Smooth muscle cell (in vitro differentiated cells): ENCODE measurements at regions not wholly inside any gene's neighbourhood (a gene's known extent, or its start where the extent isn't known, plus 50 kb on each side); places are given as distances from the start of the nearest gene placed in this dataset.

Experiments used
- DNase-seq: peaks from one replicate; lab custom pipeline; 2025; ENCODE audit not compliant: unreplicated experiment; lab: John Stamatoyannopoulos, UW
- H2AFZ ChIP-seq: fragments of 200-600 bp; sonication (generic); 2 replicates; pipeline ENCODE4 v1.6.0; 2016; ENCODE audit warnings: antibody characterized with exemption, low read depth, mild to moderate bottlenecking
- H3F3A ChIP-seq: fragments of 200-600 bp; sonication (generic); 2 replicates; pipeline ENCODE4 v1.6.0; 2017; ENCODE audit warnings: antibody characterized with exemption, low read depth
- H3K27ac ChIP-seq: fragments of 200-600 bp; sonication (generic); 2 replicates; pipeline ENCODE4 v1.5.1; 2016; ENCODE audit warnings: low read depth, mild to moderate bottlenecking
- H3K27me3 ChIP-seq: fragments of 200-600 bp; sonication (generic); 2 replicates; pipeline ENCODE4 v1.6.1; 2016; ENCODE audit warnings: low read depth, mild to moderate bottlenecking
- H3K36me3 ChIP-seq: fragments of 200-600 bp; sonication (generic); 2 replicates; pipeline ENCODE4 v1.5.1; 2016; ENCODE audit warnings: low read depth
- H3K4me1 ChIP-seq: fragments of 200-600 bp; sonication (generic); 2 replicates; pipeline ENCODE4 v1.5.1; 2016; ENCODE audit warnings: low read depth
- H3K4me2 ChIP-seq: fragments of 200-600 bp; sonication (generic); 2 replicates; pipeline ENCODE4 v1.6.0; 2016; ENCODE audit warnings: mild to moderate bottlenecking
- H3K4me3 ChIP-seq: fragments of 200-600 bp; sonication (generic); 2 replicates; pipeline ENCODE4 v1.5.1; 2016; ENCODE audit warnings: mild to moderate bottlenecking
- H3K79me2 ChIP-seq: fragments of 200-600 bp; sonication (generic); 2 replicates; pipeline ENCODE4 v1.6.0; 2016; ENCODE audit warnings: low read depth, mild to moderate bottlenecking
- H3K9ac ChIP-seq: fragments of 200-600 bp; sonication (generic); 2 replicates; pipeline ENCODE4 v1.6.0; 2016; ENCODE audit warnings: low read depth
- H3K9me3 ChIP-seq: fragments of 200-600 bp; sonication (generic); replicated peaks from 2 replicates; pipeline ENCODE4 v1.5.1; 2016; ENCODE audit warnings: low read depth
- H4K20me1 ChIP-seq: fragments of 200-600 bp; sonication (generic); 2 replicates; pipeline ENCODE4 v1.6.0; 2016; ENCODE audit warnings: low read depth
- CTCF ChIP-seq: fragments of 200-600 bp; sonication (generic); IDR thresholded peaks from 2 replicates; pipeline ENCODE4 v1.5.1; 2017; ENCODE audit warnings: borderline replicate concordance, mild to moderate bottlenecking, antibody characterized with exemption; ENCODE audit not compliant: insufficient read depth, poor library complexity, severe bottlenecking
- WGBS: methylation state at CpG from one replicate; pipeline ENCODE4 v1.1.7; 2016; ENCODE audit warnings: low lambda C conversion rate; 5-methylcytosine and 5-hydroxymethylcytosine counted together

- Histone ChIP-seq H3K27ac (no peak overlapping the region), H3K79me2 (no peaks in the 10 kb centered on the region), H3F3A (no peaks in the 10 kb centered on the region), H4K20me1 (no peaks in the 10 kb centered on the region), H3K36me3 (no peaks in the 10 kb centered on the region), H3K27me3 (peaks cover 18% of the 10 kb centered on the region), H2AFZ (no peak overlapping the region), H3K4me2 (no peak overlapping the region), H3K4me1 (peaks cover 6% of the 10 kb centered on the region), H3K9ac (no peak overlapping the region), H3K9me3 (no peaks in the 10 kb centered on the region), H3K4me3 (no peak overlapping the region)
- TF ChIP-seq CTCF, result no peak
- 81% methylated on average over 23 of the region's 23 CpGs for WGBS
- DNase-seq, result no peak
These were observed 249.8 kb upstream of the PPP2R2D start for GRCh38 chr10:131650771-131651673.

- Histone ChIP-seq H3K4me2 (no peak overlapping the region), H3F3A (no peaks in the 10 kb centered on the region), H3K36me3 (no peaks in the 10 kb centered on the region), H4K20me1 (no peaks in the 10 kb centered on the region), H3K79me2 (no peaks in the 10 kb centered on the region), H3K4me3 (no peak overlapping the region), H3K4me1 (peaks cover 6% of the 10 kb centered on the region), H3K9me3 (no peaks in the 10 kb centered on the region), H3K27me3 (peaks cover 18% of the 10 kb centered on the region), H2AFZ (no peak overlapping the region), H3K9ac (no peak overlapping the region), H3K27ac (no peak overlapping the region)
- 36% methylated on average over 22 of the region's 22 CpGs for WGBS
- no peak for DNase-seq
- TF ChIP-seq CTCF, result no peak
These were observed 249.0 kb upstream of the PPP2R2D start for GRCh38 chr10:131651674-131652437.

GRCh38 chr10:131652438-131653139 is 248.2 kb upstream of the PPP2R2D start:
- Histone ChIP-seq H3K27me3 (peaks cover 18% of the 10 kb centered on the region), H3K4me1 (peaks cover 6% of the 10 kb centered on the region), H3F3A (no peaks in the 10 kb centered on the region), H3K36me3 (no peaks in the 10 kb centered on the region), H3K4me2 (no peak overlapping the region), H2AFZ (no peak overlapping the region), H3K4me3 (no peak overlapping the region), H4K20me1 (no peaks in the 10 kb centered on the region), H3K9ac (no peak overlapping the region), H3K79me2 (no peaks in the 10 kb centered on the region), H3K27ac (no peak overlapping the region), H3K9me3 (no peaks in the 10 kb centered on the region)
- no peak for DNase-seq
- 77% methylated on average over 22 of the region's 22 CpGs for WGBS
- no peak for TF ChIP-seq CTCF
